Ovary (tissue), 3 donors: ENCODE measurements at regions not wholly inside any gene's neighbourhood (a gene's known extent, or its start where the extent isn't known, plus 50 kb on each side); places are given as distances from the start of the nearest gene placed in this dataset.

Source experiments
- CTCF ChIP-seq, 3 donors: fragments of 450-650 bp in 2 of 3; fragments of 200-600 bp in 1 of 3; IDR thresholded peaks; one replicate each; pipeline versions ENCODE4 v1.5.1 to v1.8.0; 2016 to 2022; ENCODE audit warnings: antibody characterized with exemption in 3 of 3, mild to moderate bottlenecking in 1 of 3
- EP300 ChIP-seq: sonication (generic); formaldehyde crosslinking; IDR thresholded peaks from one replicate; pipeline ENCODE4 v1.6.1; 2017; ENCODE audit warnings: antibody characterized with exemption
- POLR2A ChIP-seq: fragments of 450-650 bp; IDR thresholded peaks from one replicate; pipeline ENCODE4 v1.6.1; 2017; ENCODE audit warnings: antibody characterized with exemption, mild to moderate bottlenecking, moderate library complexity
- donor health status: DM: no; HTN: no; CAD: no.

DNA sequence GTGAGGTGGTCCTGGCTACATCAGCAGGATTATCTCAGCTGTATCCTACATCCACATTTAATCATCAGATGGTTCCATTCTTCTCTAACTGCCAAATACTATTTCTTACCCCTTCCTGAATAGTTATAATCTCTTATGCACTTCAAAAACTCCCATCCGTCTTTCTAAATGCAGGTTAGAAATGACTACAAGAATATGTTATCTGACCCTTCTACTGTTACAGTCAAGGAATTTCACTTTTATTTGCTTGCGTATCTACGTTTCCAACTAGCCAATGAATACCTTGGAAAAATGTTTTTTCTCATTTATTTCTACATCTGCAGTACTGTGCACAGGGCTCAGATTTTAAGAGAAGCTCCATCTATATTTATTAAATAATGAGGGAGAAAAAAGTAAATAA is 709.9 kb downstream of the KCNT2 start:
- TF ChIP-seq CTCF (IDR thresholded peaks at IDR 0.05) (no peak), POLR2A (no peak), EP300 (no peak)
